ENCODE measurements at regions not wholly inside any gene's neighbourhood (a gene's known extent, or its start where the extent isn't known, plus 50 kb on each side); places are given as distances from the start of the nearest gene placed in this dataset.
A peak's percentile ranks its signal among the peaks of the same experiment; 100 is the strongest.

DNA sequence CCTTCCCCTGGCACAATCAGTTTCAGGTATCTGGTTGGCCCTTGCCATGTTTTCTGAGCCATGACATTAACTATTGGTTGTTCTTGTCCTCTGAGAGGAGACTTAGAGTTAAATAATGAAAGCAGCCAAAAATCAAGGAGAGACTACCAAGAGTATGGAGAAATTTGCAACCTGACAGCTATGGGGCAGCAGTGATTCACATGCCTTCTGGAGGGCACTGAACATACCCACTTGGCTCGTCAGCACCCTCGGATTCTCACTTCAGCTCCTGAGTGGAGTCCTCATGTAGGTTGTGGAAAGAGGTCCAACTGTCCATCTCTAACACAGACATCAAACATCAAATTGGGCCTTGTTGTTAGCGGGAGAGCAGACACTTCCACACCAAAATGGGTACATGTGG, 265.6 kb downstream of the EBLN2 start:
- no peak overlapping the region for H3K23ac ChIP-seq (ENCODE audit: insufficient read length)
- H3K4me2 ChIP-seq (ENCODE audit: insufficient read depth in 1 of 2, low read depth in 2 of 2, low read length in 2 of 2): no peak overlapping the region
- H3K18ac ChIP-seq (ENCODE audit: extremely low read depth, low read length): no peak overlapping the region
- H2AFZ ChIP-seq (ENCODE audit: low read length): no peak overlapping the region
- H2BK15ac ChIP-seq (ENCODE audit: low read length): no peak overlapping the region
- no peak overlapping the region for H3K4me3 ChIP-seq (ENCODE audit: extremely low read depth in 1 of 4, insufficient read depth in 2 of 4, low read depth in 3 of 4, low read length in 4 of 4)
- H2BK12ac ChIP-seq (ENCODE audit: low read depth, low read length): no peak overlapping the region
- H4K20me1 ChIP-seq (replicated peaks in 1 of 2; ENCODE audit: control insufficient read depth in 1 of 2, insufficient read depth in 2 of 2, low read length in 2 of 2): no peaks in the 10 kb centered on the region
- peaks cover 0 to 4% (median 1%) of the 10 kb centered on the region in 4 experiments; a peak in 2 of 7 replicates for H3K4me1 ChIP-seq (replicated peaks in 1 of 4; ENCODE audit: control insufficient read depth in 3 of 4, insufficient read depth in 4 of 4, low read length in 3 of 4)
- no peak overlapping the region for H3K14ac ChIP-seq (ENCODE audit: insufficient read length)
- H4K5ac ChIP-seq (ENCODE audit: insufficient read length, low read depth, low read length): no peak overlapping the region
- H3K9me3 ChIP-seq (ENCODE audit: insufficient read depth in 2 of 2, low read depth in 1 of 2, low read length in 1 of 2): no peaks in the 10 kb centered on the region; a peak in 1 of 4 replicates
- no peaks in the 10 kb centered on the region for H3K79me1 ChIP-seq (ENCODE audit: low read depth, low read length)
- H3K9ac ChIP-seq (replicated peaks in 1 of 4; ENCODE audit: extremely low read depth in 1 of 4, low read depth in 3 of 4, low read length in 3 of 4): no peak overlapping the region
- no peaks in the 10 kb centered on the region for H3K36me3 ChIP-seq (ENCODE audit: control insufficient read depth in 2 of 4, insufficient read depth in 4 of 4, low read length in 3 of 4)
- no peak overlapping the region for H4K91ac ChIP-seq (replicated peaks; ENCODE audit: insufficient read length, low read length)
- no peak overlapping the region for H4K8ac ChIP-seq (ENCODE audit: extremely low read depth, insufficient read depth, low read length)
- no peak overlapping the region for H3K56ac ChIP-seq (replicated peaks; ENCODE audit: insufficient read length, low read depth, low read length)
- H2BK20ac ChIP-seq (ENCODE audit: low read length): no peak overlapping the region
- 85% methylated on average over 3 of the region's 3 CpGs; no CpG with 5 or more reads in 1 of the 2 experiments for WGBS, 2 experiments (ENCODE audit: extremely low coverage in 1 of 2, insufficient coverage in 1 of 2, insufficient read length in 1 of 2, insufficient replicate concordance in 2 of 2, low coverage in 1 of 2, low lambda C conversion rate in 2 of 2, missing lambda C conversion rate in 1 of 2)
- no peak for DNase-seq (ENCODE audit: low read depth in 1 of 2, low spot score in 2 of 2)
- no peak overlapping the region for H2BK120ac ChIP-seq (replicated peaks; ENCODE audit: low read depth, low read length)
- no peaks in the 10 kb centered on the region for H3K23me2 ChIP-seq (ENCODE audit: low read depth, low read length)
- peak; percentile 13 for FAIRE-seq
- H3K4ac ChIP-seq (replicated peaks; ENCODE audit: insufficient read length, low read depth, low read length): no peak overlapping the region
- H3K27me3 ChIP-seq (replicated peaks in 1 of 4; ENCODE audit: control insufficient read depth in 3 of 4, extremely low read depth in 1 of 4, insufficient read depth in 3 of 4, low read length in 3 of 4): no peaks in the 10 kb centered on the region
- no peak overlapping the region for H2BK5ac ChIP-seq (ENCODE audit: low read depth, low read length)
- TF ChIP-seq RAD21 (IDR thresholded peaks at IDR 0.05 in 1 of 2, conservative IDR thresholded peaks at IDR 0.05 in 1 of 2; ENCODE audit: low read depth in 2 of 2, low read length in 2 of 2) (peak; percentile 57 to 66), MAFK (IDR thresholded peaks at IDR 0.05; ENCODE audit: low read depth, low read length) (no peak)
- TF ChIP-seq, protein P1, sequence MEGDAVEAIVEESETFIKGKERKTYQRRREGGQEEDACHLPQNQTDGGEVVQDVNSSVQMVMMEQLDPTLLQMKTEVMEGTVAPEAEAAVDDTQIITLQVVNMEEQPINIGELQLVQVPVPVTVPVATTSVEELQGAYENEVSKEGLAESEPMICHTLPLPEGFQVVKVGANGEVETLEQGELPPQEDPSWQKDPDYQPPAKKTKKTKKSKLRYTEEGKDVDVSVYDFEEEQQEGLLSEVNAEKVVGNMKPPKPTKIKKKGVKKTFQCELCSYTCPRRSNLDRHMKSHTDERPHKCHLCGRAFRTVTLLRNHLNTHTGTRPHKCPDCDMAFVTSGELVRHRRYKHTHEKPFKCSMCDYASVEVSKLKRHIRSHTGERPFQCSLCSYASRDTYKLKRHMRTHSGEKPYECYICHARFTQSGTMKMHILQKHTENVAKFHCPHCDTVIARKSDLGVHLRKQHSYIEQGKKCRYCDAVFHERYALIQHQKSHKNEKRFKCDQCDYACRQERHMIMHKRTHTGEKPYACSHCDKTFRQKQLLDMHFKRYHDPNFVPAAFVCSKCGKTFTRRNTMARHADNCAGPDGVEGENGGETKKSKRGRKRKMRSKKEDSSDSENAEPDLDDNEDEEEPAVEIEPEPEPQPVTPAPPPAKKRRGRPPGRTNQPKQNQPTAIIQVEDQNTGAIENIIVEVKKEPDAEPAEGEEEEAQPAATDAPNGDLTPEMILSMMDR (IDR thresholded peaks at IDR 0.05; ENCODE audit: control extremely low read depth in 1 of 3, insufficient read depth in 1 of 3, low read depth in 1 of 3, low read length in 3 of 3): peak in 2 of 3 experiments; percentile 25 to 27; a peak in 3 of 4 replicates
- ChIA-PET CTCF (ENCODE audit: partially characterized antibody) (interaction anchor here (0.8 to 2.2 kb wide), 10 partner anchors 12 to 178 kb away, joined by 3 to 6 read pairs (median 4); no protein-coding TSS in a partner anchor), POLR2A (ENCODE audit: partially characterized antibody) (no interaction called here)
- no peaks in the 10 kb centered on the region for H3K79me2 ChIP-seq (ENCODE audit: control insufficient read depth in 1 of 2, insufficient read depth in 2 of 2, low read length in 2 of 2)
- no peak overlapping the region for H2AK5ac ChIP-seq (ENCODE audit: low read depth, low read length)
- H3K27ac ChIP-seq (ENCODE audit: low read depth, low read length): no peak overlapping the region
